Tibial nerve (tissue), 3 donors: ENCODE measurements at regions not wholly inside any gene's neighbourhood (a gene's known extent, or its start where the extent isn't known, plus 50 kb on each side); places are given as distances from the start of the nearest gene placed in this dataset.

Experiments used
- POLR2A ChIP-seq, 2 donors: fragments of 450-650 bp; IDR thresholded peaks; one replicate each; pipeline ENCODE4 v1.6.1; 2017; ENCODE audit warnings: antibody characterized with exemption in 2 of 2, mild to moderate bottlenecking in 2 of 2, moderate library complexity in 2 of 2
- TF ChIP-seq, protein P1 (sequence below), 5 experiments: fragments of 200-600 bp in 3 of 5; fragments of 450-650 bp in 2 of 5; sonication (generic) in 3 of 5; IDR thresholded peaks; one replicate each; pipeline ENCODE4 v1.5.1; 2016 to 2019; ENCODE audit warnings: antibody characterized with exemption in 5 of 5, mild to moderate bottlenecking in 3 of 5, moderate library complexity in 2 of 5

DNA sequence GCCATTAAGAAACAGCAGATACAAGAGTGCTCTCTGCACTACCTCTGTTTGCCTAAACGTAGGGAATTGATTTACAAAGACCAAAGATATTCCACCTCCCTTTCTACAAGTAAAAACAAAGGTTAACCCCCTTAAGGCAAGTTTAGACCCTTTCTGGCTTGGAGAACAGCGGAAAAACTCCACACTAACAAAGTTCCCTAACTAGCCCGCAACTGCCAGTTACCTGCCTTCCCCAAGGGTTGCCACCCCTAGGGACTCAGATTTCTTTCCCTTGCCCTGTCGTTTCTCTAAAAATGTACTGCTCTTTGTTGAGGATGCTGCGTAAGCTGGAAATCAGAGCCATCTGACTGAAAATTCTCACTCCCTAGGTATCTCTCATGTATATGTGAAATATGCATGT is 627.5 kb upstream of the SOX11 start:
- TF ChIP-seq POLR2A (IDR thresholded peaks at IDR 0.05): no peak
- TF ChIP-seq, protein P1, sequence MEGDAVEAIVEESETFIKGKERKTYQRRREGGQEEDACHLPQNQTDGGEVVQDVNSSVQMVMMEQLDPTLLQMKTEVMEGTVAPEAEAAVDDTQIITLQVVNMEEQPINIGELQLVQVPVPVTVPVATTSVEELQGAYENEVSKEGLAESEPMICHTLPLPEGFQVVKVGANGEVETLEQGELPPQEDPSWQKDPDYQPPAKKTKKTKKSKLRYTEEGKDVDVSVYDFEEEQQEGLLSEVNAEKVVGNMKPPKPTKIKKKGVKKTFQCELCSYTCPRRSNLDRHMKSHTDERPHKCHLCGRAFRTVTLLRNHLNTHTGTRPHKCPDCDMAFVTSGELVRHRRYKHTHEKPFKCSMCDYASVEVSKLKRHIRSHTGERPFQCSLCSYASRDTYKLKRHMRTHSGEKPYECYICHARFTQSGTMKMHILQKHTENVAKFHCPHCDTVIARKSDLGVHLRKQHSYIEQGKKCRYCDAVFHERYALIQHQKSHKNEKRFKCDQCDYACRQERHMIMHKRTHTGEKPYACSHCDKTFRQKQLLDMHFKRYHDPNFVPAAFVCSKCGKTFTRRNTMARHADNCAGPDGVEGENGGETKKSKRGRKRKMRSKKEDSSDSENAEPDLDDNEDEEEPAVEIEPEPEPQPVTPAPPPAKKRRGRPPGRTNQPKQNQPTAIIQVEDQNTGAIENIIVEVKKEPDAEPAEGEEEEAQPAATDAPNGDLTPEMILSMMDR (IDR thresholded peaks at IDR 0.05): no peak
